Breast epithelium (tissue), 3 donors: ENCODE measurements at regions not wholly inside any gene's neighbourhood (a gene's known extent, or its start where the extent isn't known, plus 50 kb on each side); places are given as distances from the start of the nearest gene placed in this dataset.

Experiments
- POLR2A ChIP-seq: fragments of 450-650 bp; IDR thresholded peaks from one replicate; pipeline ENCODE4 v1.6.1; 2016; ENCODE audit warnings: antibody characterized with exemption, mild to moderate bottlenecking, moderate library complexity
- TF ChIP-seq, protein P1 (sequence below), 3 donors: fragments of 450-650 bp; IDR thresholded peaks; one replicate each; pipeline ENCODE4 v1.5.1; 2016 to 2017; ENCODE audit warnings: antibody characterized with exemption in 3 of 3, mild to moderate bottlenecking in 3 of 3, moderate library complexity in 3 of 3

DNA sequence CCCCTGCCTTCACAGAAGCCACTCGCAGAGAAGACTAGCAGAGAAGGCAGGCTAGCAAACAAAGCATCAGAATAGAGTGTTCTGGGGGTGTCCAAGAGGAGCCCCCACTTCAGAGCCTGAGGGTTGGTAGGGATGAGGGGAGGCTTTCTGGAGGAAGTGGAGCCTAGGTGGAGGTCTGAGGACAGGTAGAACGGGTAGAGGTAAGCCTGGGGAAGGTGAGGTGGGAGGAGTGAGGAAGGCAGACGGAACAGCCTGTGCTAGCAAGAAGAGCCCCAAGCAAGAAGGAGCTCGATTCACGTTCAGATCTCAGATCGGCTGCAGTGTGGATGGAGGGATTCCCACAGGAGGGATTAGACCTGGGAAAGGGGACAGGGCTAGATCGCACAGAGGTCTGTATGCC, 66.0 kb upstream of the DUSP5 start:
- TF ChIP-seq, protein P1, sequence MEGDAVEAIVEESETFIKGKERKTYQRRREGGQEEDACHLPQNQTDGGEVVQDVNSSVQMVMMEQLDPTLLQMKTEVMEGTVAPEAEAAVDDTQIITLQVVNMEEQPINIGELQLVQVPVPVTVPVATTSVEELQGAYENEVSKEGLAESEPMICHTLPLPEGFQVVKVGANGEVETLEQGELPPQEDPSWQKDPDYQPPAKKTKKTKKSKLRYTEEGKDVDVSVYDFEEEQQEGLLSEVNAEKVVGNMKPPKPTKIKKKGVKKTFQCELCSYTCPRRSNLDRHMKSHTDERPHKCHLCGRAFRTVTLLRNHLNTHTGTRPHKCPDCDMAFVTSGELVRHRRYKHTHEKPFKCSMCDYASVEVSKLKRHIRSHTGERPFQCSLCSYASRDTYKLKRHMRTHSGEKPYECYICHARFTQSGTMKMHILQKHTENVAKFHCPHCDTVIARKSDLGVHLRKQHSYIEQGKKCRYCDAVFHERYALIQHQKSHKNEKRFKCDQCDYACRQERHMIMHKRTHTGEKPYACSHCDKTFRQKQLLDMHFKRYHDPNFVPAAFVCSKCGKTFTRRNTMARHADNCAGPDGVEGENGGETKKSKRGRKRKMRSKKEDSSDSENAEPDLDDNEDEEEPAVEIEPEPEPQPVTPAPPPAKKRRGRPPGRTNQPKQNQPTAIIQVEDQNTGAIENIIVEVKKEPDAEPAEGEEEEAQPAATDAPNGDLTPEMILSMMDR (IDR thresholded peaks at IDR 0.05) = no peak
- TF ChIP-seq POLR2A = no peak
